GM19023 (cell line): ENCODE measurements at regions not wholly inside any gene's neighbourhood (a gene's known extent, or its start where the extent isn't known, plus 50 kb on each side); places are given as distances from the start of the nearest gene placed in this dataset.

Source experiments
- ATAC-seq: cut with Tn5 transposase; IDR thresholded peaks from one replicate; pipeline ENCODE4 v1.9.1; 2021; ENCODE audit warnings: mild to moderate bottlenecking, moderate library complexity; ENCODE audit not compliant: unreplicated experiment

- ATAC-seq: no peak
Measured at GRCh38 chr2:128563348-128563687, 244.7 kb upstream of the HS6ST1 start.

DNA sequence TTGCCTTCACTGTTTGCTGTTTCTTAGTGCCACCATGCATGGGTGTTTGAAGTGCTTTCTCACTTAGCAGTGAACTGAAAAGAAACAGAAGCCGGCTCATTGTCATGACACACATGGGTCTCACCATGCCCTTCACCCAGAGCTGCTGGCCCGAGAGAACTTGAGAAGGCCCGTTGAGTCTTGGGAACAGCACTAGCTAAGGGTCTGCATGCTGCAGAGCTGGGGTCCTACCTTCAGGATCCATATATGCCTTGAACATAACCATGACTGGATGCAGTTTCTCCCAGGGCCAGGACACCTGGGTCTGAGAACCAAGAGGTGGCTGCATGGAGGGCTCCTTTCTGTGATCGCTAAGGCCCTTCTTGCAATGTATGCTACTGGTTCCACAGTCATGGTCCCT is 245.5 kb upstream of the HS6ST1 start:
- no peak for ATAC-seq

DNA sequence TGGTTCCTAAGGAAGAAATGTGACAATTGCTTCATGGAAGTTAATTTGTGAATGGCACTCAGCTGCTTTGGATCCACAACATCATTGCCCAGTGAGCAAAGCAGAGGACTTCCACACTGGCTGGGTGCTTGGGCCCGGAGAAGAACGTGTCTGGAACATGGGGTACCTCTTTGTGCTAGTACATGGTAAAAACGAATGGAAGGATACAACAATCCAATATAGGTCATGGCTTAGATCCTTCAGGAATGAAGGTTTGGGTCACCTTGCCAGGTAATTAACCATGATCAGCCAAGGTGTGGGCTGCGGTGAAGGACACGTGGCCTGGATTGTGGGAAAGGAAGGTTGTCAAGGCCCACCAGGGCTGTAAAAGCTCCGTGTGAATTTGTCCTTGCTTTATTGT is 245.9 kb upstream of the HS6ST1 start:
- no peak for ATAC-seq

- ATAC-seq: no peak
Measured at GRCh38 chr2:128565441-128565840, 246.8 kb upstream of the HS6ST1 start.

DNA sequence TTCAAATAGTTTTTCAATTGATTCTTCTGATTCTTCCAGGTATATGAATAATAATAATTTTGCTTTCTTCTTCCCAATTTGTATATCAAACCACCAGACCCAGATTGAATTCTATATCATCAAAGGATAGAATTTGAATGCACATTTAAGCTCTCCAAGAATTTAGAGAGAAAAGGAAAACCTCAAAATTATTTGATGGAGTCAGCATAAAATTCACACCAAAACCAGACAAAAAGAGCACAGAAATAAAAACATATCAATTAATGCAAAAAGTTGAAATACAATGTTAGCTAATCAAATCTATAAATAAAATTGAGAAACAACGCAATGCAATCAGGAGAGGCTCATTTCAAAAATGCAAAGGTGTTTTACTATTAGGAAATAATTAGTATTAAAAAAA is 248.0 kb upstream of the HS6ST1 start:
- ATAC-seq: no peak

DNA sequence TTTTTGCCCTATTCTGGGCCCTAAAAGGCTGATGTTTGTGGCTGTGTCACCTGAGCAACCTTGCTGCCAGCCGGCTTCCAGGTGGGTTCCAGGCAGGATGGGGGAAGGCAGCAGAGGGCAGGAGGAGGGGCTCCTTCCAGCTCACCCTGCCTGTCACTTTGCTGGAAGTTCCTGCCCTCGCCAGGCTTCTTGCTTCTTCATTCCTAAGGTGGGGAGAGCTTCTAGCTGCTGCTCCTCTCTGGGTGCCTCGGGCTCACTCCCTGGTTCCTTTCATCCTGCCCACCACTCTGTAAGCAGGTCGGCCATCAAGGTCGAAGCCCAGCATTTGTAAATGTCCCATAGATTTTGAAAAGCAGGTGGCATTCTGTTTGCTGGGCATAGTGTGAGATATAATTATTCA is 249.4 kb upstream of the HS6ST1 start:
- no peak for ATAC-seq

GRCh38 chr2:128573116-128573515 is 254.4 kb upstream of the HS6ST1 start:
- ATAC-seq: no peak

DNA sequence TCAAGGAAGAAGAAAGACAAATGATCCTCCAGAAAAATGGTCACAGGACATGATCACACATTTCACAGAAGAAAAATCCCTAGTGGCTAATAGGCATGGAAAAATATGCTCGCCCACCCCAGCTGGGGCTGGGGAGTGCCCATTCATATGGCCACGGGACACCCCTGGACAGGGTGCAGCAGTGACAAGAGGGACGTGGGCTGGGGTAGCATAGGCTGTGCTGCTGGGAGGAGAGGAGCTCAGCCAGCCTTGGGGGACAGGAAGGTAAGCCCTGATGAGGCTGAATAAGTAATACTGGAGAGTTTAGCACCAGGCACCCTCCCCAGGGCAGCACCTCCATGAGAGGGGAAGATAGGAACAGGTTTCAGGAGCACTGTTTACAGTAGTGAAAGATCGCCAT is 254.9 kb upstream of the HS6ST1 start:
- ATAC-seq: no peak

GRCh38 chr2:128577141-128577930 is 258.7 kb upstream of the HS6ST1 start:
- ATAC-seq: no peak

DNA sequence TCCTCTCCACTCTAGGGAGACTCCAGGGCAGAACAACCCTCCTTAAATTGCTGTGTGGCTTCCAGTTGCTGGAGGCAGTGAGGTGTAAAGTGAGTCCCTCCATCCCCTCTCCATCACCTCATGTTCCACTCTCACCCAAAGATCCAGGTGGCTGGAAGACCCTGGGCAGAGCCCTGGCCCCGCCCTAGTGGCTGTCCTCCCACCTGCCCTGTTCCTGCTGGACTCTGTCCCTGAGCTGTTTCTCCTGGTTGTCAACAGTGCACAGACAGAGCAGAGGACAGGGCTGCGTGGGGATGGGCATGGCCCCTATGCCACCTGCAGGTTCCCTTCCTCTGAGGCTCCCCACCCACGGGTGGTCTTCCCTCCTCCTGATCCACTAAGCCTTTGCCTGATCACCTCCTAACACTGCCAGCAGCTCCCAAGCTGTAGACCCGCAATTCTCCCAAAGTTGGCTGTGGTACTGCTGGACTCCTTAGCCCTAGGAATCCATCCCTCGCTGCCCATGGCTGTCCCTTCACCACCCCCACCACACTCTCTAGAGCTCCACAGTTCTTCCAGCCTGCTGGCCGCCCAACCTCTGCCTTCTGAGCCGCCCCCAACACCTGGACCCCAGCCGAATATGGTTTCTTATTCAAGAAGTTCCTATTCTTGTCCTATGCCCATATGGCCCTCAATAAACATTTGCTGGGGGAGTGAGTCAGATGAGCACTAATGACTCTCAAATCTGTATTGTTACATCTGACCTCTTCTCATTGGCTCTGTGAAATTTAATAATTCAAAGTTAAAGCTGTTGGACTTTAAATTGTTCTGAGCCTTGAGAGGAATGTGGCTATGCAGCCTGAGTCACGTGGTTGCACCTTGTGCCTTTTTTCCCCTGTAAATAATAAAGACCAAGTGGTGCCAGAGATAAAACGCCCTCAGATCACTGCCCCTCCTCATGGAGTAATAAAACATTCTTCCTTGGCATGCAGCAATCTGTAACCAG is 260.0 kb upstream of the HS6ST1 start:
- ATAC-seq: no peak

DNA sequence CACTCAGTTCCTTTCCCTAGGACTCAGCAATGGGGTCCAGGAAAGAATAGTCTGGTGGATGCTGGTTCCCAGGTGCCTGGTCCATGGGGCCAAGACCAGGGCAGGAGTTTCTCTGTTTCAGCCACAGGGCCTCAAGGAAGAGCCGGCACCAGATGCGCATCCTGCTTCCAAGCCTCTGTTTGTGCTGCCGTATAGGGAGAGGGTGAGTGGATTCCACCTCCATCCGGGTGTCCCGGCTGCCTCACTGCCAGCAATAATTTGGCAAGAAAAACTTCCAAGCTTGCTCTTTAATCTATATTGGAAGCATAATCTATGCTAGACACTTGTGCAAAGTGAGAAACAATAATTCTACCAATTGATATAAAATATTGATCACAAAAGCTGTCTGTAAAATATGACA is 261.2 kb upstream of the HS6ST1 start:
- ATAC-seq: no peak

DNA sequence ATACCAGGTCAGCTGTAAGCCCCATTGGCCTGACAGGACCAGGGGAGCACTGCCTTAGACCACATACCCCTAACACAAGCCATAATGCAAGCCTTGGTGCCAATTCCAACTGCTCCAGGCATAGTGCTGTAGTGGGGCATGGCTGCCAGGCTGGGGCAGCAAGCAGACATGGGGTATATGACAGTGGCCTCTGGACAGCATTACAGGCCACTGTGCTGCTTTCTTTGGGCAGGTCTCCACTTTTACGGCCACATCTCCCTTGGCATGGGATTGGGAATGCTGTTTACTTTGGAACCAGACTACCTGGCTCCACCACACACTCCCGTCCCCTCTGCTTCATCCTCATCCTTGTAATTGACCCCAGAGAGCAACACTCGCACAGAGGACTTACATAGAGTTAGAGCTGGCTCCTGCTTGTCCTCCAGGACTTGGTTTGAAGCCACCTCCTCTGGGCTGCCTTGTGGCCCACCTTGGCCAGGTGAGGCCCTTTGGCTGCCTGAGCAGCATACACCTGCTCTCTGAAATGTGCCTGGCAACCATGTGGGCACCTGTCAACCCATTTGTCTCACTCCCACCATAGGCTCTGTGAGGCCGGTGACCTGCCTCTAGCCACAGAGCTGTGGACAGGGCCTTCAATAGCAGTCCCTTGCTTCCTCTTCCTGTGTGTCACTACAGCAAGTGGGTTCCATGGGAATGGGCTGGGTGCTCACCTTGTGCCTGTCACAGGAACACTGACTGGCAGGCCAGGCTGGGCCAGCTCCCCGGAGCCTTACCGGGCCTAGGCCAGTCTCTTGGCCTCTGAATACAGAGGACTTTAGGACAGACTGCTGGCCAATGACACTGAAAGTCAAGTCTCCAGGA is 262.6 kb upstream of the HS6ST1 start:
- ATAC-seq: no peak

- no peak for ATAC-seq
Measured at GRCh38 chr2:128581849-128582244, 263.2 kb upstream of the HS6ST1 start.

- ATAC-seq: no peak
Measured at GRCh38 chr2:128584296-128584890, 265.7 kb upstream of the HS6ST1 start.

DNA sequence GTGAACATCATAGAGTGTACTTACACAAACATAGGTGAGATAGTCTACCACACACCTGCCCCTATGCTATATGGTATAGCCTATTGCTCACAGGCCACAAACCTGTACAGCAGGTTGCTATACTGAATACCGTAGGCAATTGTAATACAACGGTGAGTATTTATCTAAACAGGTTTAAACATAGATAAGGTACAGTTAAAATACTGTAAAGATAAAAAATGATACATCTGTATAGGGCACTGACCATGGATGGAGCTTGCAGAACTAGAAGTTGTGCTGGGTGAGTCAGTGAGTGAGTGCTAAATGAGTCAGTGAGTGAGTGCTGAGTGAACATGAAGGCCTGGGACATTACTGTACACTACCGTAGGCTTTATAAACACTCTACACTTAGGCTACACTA is 267.0 kb upstream of the HS6ST1 start:
- ATAC-seq: no peak

- ATAC-seq: no peak
Measured at GRCh38 chr2:128589681-128590080, 271.0 kb upstream of the HS6ST1 start.

GRCh38 chr2:128590309-128591021 is 271.8 kb upstream of the HS6ST1 start:
- no peak for ATAC-seq

- ATAC-seq: no peak
Measured at GRCh38 chr2:128591022-128591860, 272.6 kb upstream of the HS6ST1 start.
